K562 (cell line): ENCODE measurements at regions not wholly inside any gene's neighbourhood (a gene's known extent, or its start where the extent isn't known, plus 50 kb on each side); places are given as distances from the start of the nearest gene placed in this dataset.

Experiments
- ATAC-seq: fragments of 200-7000 bp; cut with Tn5 transposase; 3 replicates; pipeline ENCODE4 v1.9.1; 2020; ENCODE audit warnings: moderate library complexity
- BruUV-seq: library from RNA; stranded (reverse); fragments of 400-500 nt; replicated peaks from 2 replicates; lab custom pipeline; 2021; lab: Mats Ljungman, UMichigan
- CTCF ChIA-PET: fragments of 300-600 bp; formaldehyde crosslinking; extraction: SDS; loops from one replicate; lab custom pipeline; 2021; ENCODE audit warnings: low intra/inter-chr PET ratio; lab: Yijun Ruan, JAX
- POLR2A ChIA-PET: fragments of 300-600, 350-650 bp; sonication (Branson Sonifier 250); formaldehyde crosslinking; extraction: SDS; loops from one replicate; lab custom pipeline; 2021; ENCODE audit warnings: antibody characterized with exemption, inconsistent platforms; lab: Yijun Ruan, JAX
- DNase-seq, 4 experiments: peaks; one replicate each; pipeline versions ENCODE4 v3.0.0 to v3.0.0-alpha.2; 2011 to 2018; ENCODE audit warnings: low spot score in 3 of 4, mixed read lengths in 3 of 4; ENCODE audit errors: extremely low read depth in 1 of 4
- FAIRE-seq: peaks from 2 replicates; lab custom pipeline; 2011; peaks lifted over from hg19 to GRCh38; lab: Jason Lieb, UNC
- H2AFZ ChIP-seq: 2 replicates; pipeline ENCODE4 v1.6.0; 2011; ENCODE audit warnings: low read depth, low read length, control low read depth, inconsistent platforms
- H3K27ac ChIP-seq: fragments of 200-600 bp; 3 replicates; pipeline ENCODE4 v1.8.0; 2011; ENCODE audit warnings: low read depth, mild to moderate bottlenecking, control low read depth, inconsistent platforms, low read length, moderate library complexity, mixed read lengths; ENCODE audit errors: extremely low read depth
- H3K27me3 ChIP-seq, 2 experiments: fragments of 300-600 bp in 1 of 2; 2 replicates in 1 of 2; 3 replicates in 1 of 2; pipeline versions ENCODE4 v1.6.0 to v1.8.0; 2011; ENCODE audit warnings: inconsistent platforms in 2 of 2, low read length in 2 of 2, mild to moderate bottlenecking in 1 of 2, mixed read lengths in 1 of 2, moderate library complexity in 1 of 2; ENCODE audit not compliant: control insufficient read depth in 2 of 2, insufficient read depth in 2 of 2
- H3K36me3 ChIP-seq: fragments of 300-600 bp; 3 replicates; pipeline ENCODE4 v1.8.0; 2011; ENCODE audit warnings: mild to moderate bottlenecking, low read length, inconsistent platforms; ENCODE audit not compliant: control insufficient read depth, insufficient read depth
- H3K4me1 ChIP-seq, 2 experiments: fragments of 200-600 bp in 1 of 2; replicated peaks in 1 of 2; 2 replicates in 1 of 2; 3 replicates in 1 of 2; pipeline versions ENCODE4 v1.5.1 to v1.8.0; 2011; ENCODE audit warnings: inconsistent platforms in 2 of 2, low read length in 2 of 2, mild to moderate bottlenecking in 1 of 2, mixed read lengths in 1 of 2, moderate library complexity in 1 of 2; ENCODE audit not compliant: control insufficient read depth in 2 of 2, insufficient read depth in 2 of 2
- H3K4me2 ChIP-seq: 2 replicates; pipeline ENCODE4 v1.6.1; 2011; ENCODE audit warnings: low read length, control low read depth, inconsistent platforms, mixed read lengths; ENCODE audit not compliant: insufficient read depth
- H3K4me3 ChIP-seq: fragments of 200-600 bp; sonication (generic), shearing (Covaris generic); 2 replicates; pipeline ENCODE4 v1.5.1; 2016; ENCODE audit warnings: control low read depth, inconsistent platforms
- H3K79me2 ChIP-seq: fragments of 200-600 bp; 3 replicates; pipeline ENCODE4 v1.8.0; 2011; ENCODE audit warnings: low read length, inconsistent platforms; ENCODE audit not compliant: control insufficient read depth, insufficient read depth
- H3K9ac ChIP-seq, 2 experiments: 2 replicates each; pipeline versions ENCODE4 v1.6.0 to v1.6.1; 2011; ENCODE audit warnings: low read depth in 2 of 2, low read length in 2 of 2, control low read depth in 1 of 2, inconsistent platforms in 1 of 2, mild to moderate bottlenecking in 1 of 2, mixed read lengths in 1 of 2; ENCODE audit not compliant: insufficient read depth in 1 of 2
- H3K9me1 ChIP-seq: one replicate; pipeline ENCODE4 v1.6.0; 2011; ENCODE audit warnings: inconsistent platforms, mild to moderate bottlenecking, low read length, moderate library complexity; ENCODE audit not compliant: control insufficient read depth, insufficient read depth
- H3K9me3 ChIP-seq: replicated peaks from 2 replicates; pipeline ENCODE4 v1.5.1; 2011; ENCODE audit warnings: low read depth, low read length, inconsistent platforms; ENCODE audit not compliant: control insufficient read depth, insufficient read depth
- H4K20me1 ChIP-seq: replicated peaks from 2 replicates; pipeline ENCODE4 v1.6.1; 2011; ENCODE audit warnings: low read length, inconsistent platforms, mixed read lengths; ENCODE audit not compliant: control insufficient read depth, insufficient read depth
- BCLAF1 ChIP-seq, 2 experiments: fragments of 450-650 bp in 1 of 2; IDR thresholded peaks; 2 replicates each; pipeline ENCODE4 v1.6.1; 2011 to 2017; ENCODE audit warnings: low read depth in 2 of 2, antibody characterized with exemption in 1 of 2, borderline replicate concordance in 1 of 2, low read length in 1 of 2, mild to moderate bottlenecking in 1 of 2, mixed read lengths in 1 of 2; ENCODE audit not compliant: control insufficient read depth in 1 of 2
- BCOR ChIP-seq: fragments of 450-650 bp; IDR thresholded peaks from 2 replicates; pipeline ENCODE4 v1.6.1; 2016
- CBX3 ChIP-seq, 2 experiments: IDR thresholded peaks; 1 replicate in 1 of 2; 2 replicates in 1 of 2; pipeline ENCODE4 v1.6.1; 2012; ENCODE audit warnings: inconsistent platforms in 2 of 2, low read length in 2 of 2, borderline replicate concordance in 1 of 2, control low read depth in 1 of 2
- HEY1 ChIP-seq: fragments of 250-450 bp; sonication (Bioruptor Pico); IDR thresholded peaks from 2 replicates; pipeline ENCODE4 v1.5.0; 2020; ENCODE audit warnings: mild to moderate bottlenecking, moderate library complexity, borderline replicate concordance
- KDM1A ChIP-seq, 2 experiments: fragments of 450-650 bp; IDR thresholded peaks; 2 replicates each; pipeline ENCODE4 v1.6.1; 2016; ENCODE audit warnings: mild to moderate bottlenecking in 2 of 2
- NCOA2 ChIP-seq, 2 experiments: fragments of 450-650 bp; IDR thresholded peaks; 2 replicates each; pipeline ENCODE4 v1.6.1; 2018; ENCODE audit warnings: mild to moderate bottlenecking in 2 of 2, moderate library complexity in 1 of 2; ENCODE audit not compliant: partially characterized antibody in 2 of 2
- NFE2L1 ChIP-seq: fragments of 450-650 bp; IDR thresholded peaks from 2 replicates; pipeline ENCODE4 v1.6.1; 2016; ENCODE audit warnings: missing genetic modification characterization, low read depth, mild to moderate bottlenecking, missing compliant biosample characterization, moderate library complexity, borderline replicate concordance
- POLR2B ChIP-seq: fragments of 450-650 bp; IDR thresholded peaks from 2 replicates; pipeline ENCODE4 v1.6.1; 2018; ENCODE audit warnings: low read depth; ENCODE audit not compliant: partially characterized antibody
- RB1 ChIP-seq: fragments of 450-650 bp; IDR thresholded peaks from 2 replicates; pipeline ENCODE4 v1.6.1; 2017; ENCODE audit warnings: low read depth, mild to moderate bottlenecking
- RBM25 ChIP-seq: fragments of 200-400 bp; formaldehyde crosslinking; IDR thresholded peaks from 2 replicates; pipeline ENCODE4 v1.6.1; 2018; ENCODE audit warnings: low read length, low read depth, moderate library complexity; ENCODE audit not compliant: severe bottlenecking
- TEAD4 ChIP-seq, 2 experiments: sonication (generic) in 1 of 2; formaldehyde crosslinking in 1 of 2; IDR thresholded peaks; 2 replicates each; pipeline versions ENCODE4 v1.6.1 to v1.8.0; 2012 to 2022; ENCODE audit warnings: borderline replicate concordance in 1 of 2, inconsistent platforms in 1 of 2, low read length in 1 of 2, mild to moderate bottlenecking in 1 of 2, missing genetic modification reagents in 1 of 2
- ZBTB43 ChIP-seq: sonication (generic); formaldehyde crosslinking; IDR thresholded peaks from 2 replicates; pipeline ENCODE4 v1.8.0; 2023; ENCODE audit warnings: mild to moderate bottlenecking, missing genetic modification reagents
- WGBS: fragments of 100-300 bp; shearing (Covaris generic); methylation state at CpG from one replicate; pipeline ENCODE4 v1.1.6; 2016; ENCODE audit warnings: low coverage, mixed read lengths; ENCODE audit not compliant: insufficient coverage; ENCODE audit errors: missing lambda C conversion rate; 5-methylcytosine and 5-hydroxymethylcytosine counted together
- in situ Hi-C: fragments of 300-500 bp; cut with MboI; formaldehyde crosslinking; loops from 4 replicates; pipeline ENCODE4 v1.15.0; 2018; ENCODE audit warnings: inconsistent platforms, mixed read lengths
- intact Hi-C: fragments of 100-400 bp; cut with micrococcal nuclease; formaldehyde crosslinking; loops from 2 replicates; pipeline ENCODE4 v1.14.2; 2022

GRCh38 chr7:148944935-148945934 is 61.1 kb upstream of the EZH2 start:
- CTCF ChIA-PET, result no interaction called here
- TF ChIP-seq CBX3 (IDR thresholded peaks at IDR 0.05; ENCODE audit: borderline replicate concordance in 1 of 2, low read length in 2 of 2), result peak in 1 of 2 experiments; percentile 35; a peak in 1 of 3 replicates
- no peak for TF ChIP-seq NFE2L1 (tag)
- peak; percentile 25 for TF ChIP-seq RBM25
- TF ChIP-seq HEY1 (CRISPR knock-in tag), result no peak
- TF ChIP-seq ZBTB43 (CRISPR knock-in tag), result no peak
- no peak for TF ChIP-seq POLR2B
- peak in 1 of 2 experiments; percentile 30; a peak in 1 of 4 replicates for TF ChIP-seq KDM1A (IDR thresholded peaks at IDR 0.05)
- no peak for TF ChIP-seq TEAD4 (IDR thresholded peaks at IDR 0.05; ENCODE audit: low read length)
- TF ChIP-seq TEAD4 (CRISPR knock-in tag; IDR thresholded peaks at IDR 0.05; ENCODE audit: borderline replicate concordance), result 0 out of 2 replicates have a peak, but pooled peaks have one; percentile 48
- TF ChIP-seq BCLAF1 (IDR thresholded peaks at IDR 0.05; ENCODE audit: borderline replicate concordance in 1 of 2, control insufficient read depth in 1 of 2, low read depth in 2 of 2, low read length in 1 of 2), result no peak
- no peak for TF ChIP-seq RB1
- TF ChIP-seq BCOR, result peak; percentile 55; the same call in 1 of the 2 replicates
- TF ChIP-seq NCOA2 (IDR thresholded peaks at IDR 0.05; ENCODE audit: partially characterized antibody in 2 of 2), result peak in 1 of 2 experiments; percentile 99

More at GRCh38 chr7:148944935-148945934, 61.1 kb upstream of the EZH2 start:
- no peak overlapping the region for H3K4me3 ChIP-seq
- intact Hi-C loops, result loop anchor here (5.0 kb wide), 1 partner anchor 43 kb away; no protein-coding TSS in a partner anchor
- H2AFZ ChIP-seq, result peak overlapping the region; percentile 7; the same call in 1 of the 2 replicates
- H3K4me2 ChIP-seq, result no peak overlapping the region
- no peaks in the 10 kb centered on the region for H3K27me3 ChIP-seq
- DNase-seq (no peak), ATAC-seq (no peak), FAIRE-seq (no peak)
- H3K9me1 ChIP-seq, result no peaks in the 10 kb centered on the region
- H4K20me1 ChIP-seq, result no peaks in the 10 kb centered on the region
- H3K27ac ChIP-seq, result no peak overlapping the region
- POLR2A ChIA-PET, result no interaction called here
- H3K9me3 ChIP-seq, result 0 out of 2 replicates have a peak, but pooled peaks cover 3% of the 10 kb centered on the region
- 44% methylated on average over 8 of the region's 8 CpGs for WGBS
- H3K9ac ChIP-seq, result no peak overlapping the region
- H3K79me2 ChIP-seq, result peaks cover 7% of the 10 kb centered on the region
- peaks cover 0 to 4% of the 10 kb centered on the region in 2 experiments; a peak in 1 of 5 replicates for H3K4me1 ChIP-seq
- no peaks in the 10 kb centered on the region for H3K36me3 ChIP-seq
- BruUV-seq, result no TSS peak
- in situ Hi-C loops, result no loop called here
